ENCODE measurements at regions not wholly inside any gene's neighbourhood (a gene's known extent, or its start where the extent isn't known, plus 50 kb on each side); places are given as distances from the start of the nearest gene placed in this dataset.

GRCh38 chr11:69954756-69955155, 123.4 kb upstream of the ANO1 start:
- Mint-ChIP-seq H3K4me3 (no peak overlapping the region), H3K27me3 (peaks cover 6 to 19% of the 10 kb centered on the region in 2 donors), H3K9me3 (peaks cover 0 to 13% (median 4%) of the 10 kb centered on the region in 8 donors), H3K4me1 (no peaks in the 10 kb centered on the region), H3K27ac (no peak overlapping the region), H3K36me3 (no peaks in the 10 kb centered on the region)
- intact Hi-C loops (cut with micrococcal nuclease): no loop called here
- Histone ChIP-seq H3K4me1 (ENCODE audit: insufficient read depth, low read length) (no peaks in the 10 kb centered on the region), H3K36me3 (ENCODE audit: insufficient read depth, low read length) (no peaks in the 10 kb centered on the region), H3K4me3 (ENCODE audit: low read length in 2 of 2) (no peak overlapping the region), H3K9me3 (ENCODE audit: control insufficient read depth in 1 of 2, low read length in 2 of 2) (no peaks in the 10 kb centered on the region), H3K27me3 (ENCODE audit: insufficient read depth, low read length) (no peaks in the 10 kb centered on the region), H3K27ac (ENCODE audit: low read depth, low read length) (no peak overlapping the region)
- POLR2A ChIA-PET (ENCODE audit: partially characterized antibody): no interaction called here
- DNase-seq: no peak
- CTCF ChIA-PET (ENCODE audit: partially characterized antibody): interaction anchor here (0.6 kb wide), 1 partner anchor 333 kb away, joined by 3 read pairs; no protein-coding TSS in a partner anchor

GRCh38 chr11:69956669-69957190, 121.4 kb upstream of the ANO1 start:
- intact Hi-C loops (cut with micrococcal nuclease): no loop called here
- Mint-ChIP-seq H3K4me3 (no peak overlapping the region), H3K27me3 (peaks cover 5 to 17% of the 10 kb centered on the region in 2 donors), H3K9me3 (peaks cover 0 to 14% (median 8%) of the 10 kb centered on the region in 8 donors), H3K27ac (no peak overlapping the region), H3K4me1 (no peaks in the 10 kb centered on the region), H3K36me3 (no peaks in the 10 kb centered on the region)
- Histone ChIP-seq H3K4me3 (ENCODE audit: low read length in 2 of 2) (no peak overlapping the region), H3K9me3 (ENCODE audit: control insufficient read depth in 1 of 2, low read length in 2 of 2) (no peaks in the 10 kb centered on the region), H3K27me3 (ENCODE audit: insufficient read depth, low read length) (no peaks in the 10 kb centered on the region), H3K36me3 (ENCODE audit: insufficient read depth, low read length) (no peaks in the 10 kb centered on the region), H3K27ac (ENCODE audit: low read depth, low read length) (no peak overlapping the region), H3K4me1 (ENCODE audit: insufficient read depth, low read length) (no peaks in the 10 kb centered on the region)
- DNase-seq: no peak
- ChIA-PET POLR2A (ENCODE audit: partially characterized antibody) (no interaction called here), CTCF (ENCODE audit: partially characterized antibody) (no interaction called here)

- intact Hi-C loops (cut with micrococcal nuclease): no loop called here
Observed at GRCh38 chr11:69957849-69958248, 120.3 kb upstream of the ANO1 start.

GRCh38 chr11:69958308-69958707, 119.8 kb upstream of the ANO1 start:
- ChIA-PET CTCF (ENCODE audit: partially characterized antibody) (no interaction called here), POLR2A (ENCODE audit: partially characterized antibody) (no interaction called here)
- H3K27ac ChIP-seq (ENCODE audit: low read depth, low read length): no peak overlapping the region
- Mint-ChIP-seq H3K36me3 (no peaks in the 10 kb centered on the region), H3K27me3 (peaks cover 3 to 16% of the 10 kb centered on the region in 2 donors), H3K4me3 (no peak overlapping the region), H3K4me1 (no peaks in the 10 kb centered on the region), H3K9me3 (peaks cover 0 to 19% (median 8%) of the 10 kb centered on the region in 8 donors), H3K27ac (no peak overlapping the region)
- no peak overlapping the region for H3K4me3 ChIP-seq (ENCODE audit: low read length in 2 of 2)
- no peaks in the 10 kb centered on the region for H3K27me3 ChIP-seq (ENCODE audit: insufficient read depth, low read length)
- intact Hi-C loops (cut with micrococcal nuclease): no loop called here
- H3K9me3 ChIP-seq (ENCODE audit: control insufficient read depth in 1 of 2, low read length in 2 of 2): no peaks in the 10 kb centered on the region
- no peaks in the 10 kb centered on the region for H3K4me1 ChIP-seq (ENCODE audit: insufficient read depth, low read length)
- DNase-seq: no peak
- H3K36me3 ChIP-seq (ENCODE audit: insufficient read depth, low read length): no peaks in the 10 kb centered on the region

More at GRCh38 chr11:69957849-69958248, 120.3 kb upstream of the ANO1 start:
- CTCF ChIA-PET (ENCODE audit: partially characterized antibody): no interaction called here
- Histone ChIP-seq H3K4me3 (ENCODE audit: low read length in 2 of 2) (no peak overlapping the region), H3K27me3 (ENCODE audit: insufficient read depth, low read length) (no peaks in the 10 kb centered on the region), H3K9me3 (ENCODE audit: control insufficient read depth in 1 of 2, low read length in 2 of 2) (no peaks in the 10 kb centered on the region), H3K4me1 (ENCODE audit: insufficient read depth, low read length) (no peaks in the 10 kb centered on the region), H3K36me3 (ENCODE audit: insufficient read depth, low read length) (no peaks in the 10 kb centered on the region), H3K27ac (ENCODE audit: low read depth, low read length) (no peak overlapping the region)
- DNase-seq: no peak
- H3K4me3 Mint-ChIP-seq: no peak overlapping the region
- POLR2A ChIA-PET (ENCODE audit: partially characterized antibody): no interaction called here
- H3K27me3 Mint-ChIP-seq: peaks cover 5 to 19% of the 10 kb centered on the region in 2 donors
- peaks cover 0 to 19% (median 8%) of the 10 kb centered on the region in 8 donors for H3K9me3 Mint-ChIP-seq
- no peaks in the 10 kb centered on the region for H3K36me3 Mint-ChIP-seq
- H3K27ac Mint-ChIP-seq: no peak overlapping the region
- no peaks in the 10 kb centered on the region for H3K4me1 Mint-ChIP-seq

GRCh38 chr11:69959461-69959860, 118.7 kb upstream of the ANO1 start:
- H3K4me3 ChIP-seq (ENCODE audit: low read length in 2 of 2): no peak overlapping the region
- ChIA-PET POLR2A (ENCODE audit: partially characterized antibody) (no interaction called here), CTCF (ENCODE audit: partially characterized antibody) (interaction anchor here (1.4 kb wide), 1 partner anchor 41 kb away, joined by 3 read pairs; no protein-coding TSS in a partner anchor)
- no peaks in the 10 kb centered on the region for H3K4me1 Mint-ChIP-seq
- peaks cover 0 to 19% (median 8%) of the 10 kb centered on the region in 8 donors for H3K9me3 Mint-ChIP-seq
- peaks cover 2 to 15% of the 10 kb centered on the region in 2 donors for H3K27me3 Mint-ChIP-seq
- no peak overlapping the region for H3K4me3 Mint-ChIP-seq
- H3K4me1 ChIP-seq (ENCODE audit: insufficient read depth, low read length): no peaks in the 10 kb centered on the region
- no peak overlapping the region for H3K27ac Mint-ChIP-seq
- no peak overlapping the region for H3K27ac ChIP-seq (ENCODE audit: low read depth, low read length)
- H3K27me3 ChIP-seq (ENCODE audit: insufficient read depth, low read length): no peaks in the 10 kb centered on the region
- H3K36me3 Mint-ChIP-seq: no peaks in the 10 kb centered on the region
- DNase-seq: no peak
- intact Hi-C loops (cut with micrococcal nuclease): no loop called here
- no peaks in the 10 kb centered on the region for H3K36me3 ChIP-seq (ENCODE audit: insufficient read depth, low read length)
- no peaks in the 10 kb centered on the region for H3K9me3 ChIP-seq (ENCODE audit: control insufficient read depth in 1 of 2, low read length in 2 of 2)

GRCh38 chr11:69961738-69962137, 116.4 kb upstream of the ANO1 start:
- Mint-ChIP-seq H3K27ac (peak overlapping the region in 1 of 7 donors; percentile 82), H3K4me3 (no peak overlapping the region), H3K27me3 (peaks cover 2 to 15% of the 10 kb centered on the region in 2 donors), H3K36me3 (no peaks in the 10 kb centered on the region), H3K4me1 (no peaks in the 10 kb centered on the region), H3K9me3 (peaks cover 0 to 18% (median 8%) of the 10 kb centered on the region in 8 donors)
- H3K4me1 ChIP-seq (ENCODE audit: insufficient read depth, low read length): no peaks in the 10 kb centered on the region
- no peak overlapping the region for H3K4me3 ChIP-seq (ENCODE audit: low read length in 2 of 2)
- DNase-seq: no peak
- H3K36me3 ChIP-seq (ENCODE audit: insufficient read depth, low read length): no peaks in the 10 kb centered on the region
- no peaks in the 10 kb centered on the region for H3K27me3 ChIP-seq (ENCODE audit: insufficient read depth, low read length)
- intact Hi-C loops (cut with micrococcal nuclease): no loop called here
- H3K9me3 ChIP-seq (ENCODE audit: control insufficient read depth in 1 of 2, low read length in 2 of 2): no peaks in the 10 kb centered on the region
- ChIA-PET POLR2A (ENCODE audit: partially characterized antibody) (no interaction called here), CTCF (ENCODE audit: partially characterized antibody) (no interaction called here)
- no peak overlapping the region for H3K27ac ChIP-seq (ENCODE audit: low read depth, low read length)

- H3K27me3 Mint-ChIP-seq: peaks cover 0 to 15% of the 10 kb centered on the region in 2 donors
- POLR2A ChIA-PET (ENCODE audit: partially characterized antibody): no interaction called here
- no peaks in the 10 kb centered on the region for H3K4me1 ChIP-seq (ENCODE audit: insufficient read depth, low read length)
Observed at GRCh38 chr11:69962152-69962551, 116.0 kb upstream of the ANO1 start.

More at GRCh38 chr11:69962152-69962551, 116.0 kb upstream of the ANO1 start:
- DNase-seq: no peak
- Histone ChIP-seq H3K36me3 (ENCODE audit: insufficient read depth, low read length) (no peaks in the 10 kb centered on the region), H3K27ac (ENCODE audit: low read depth, low read length) (no peak overlapping the region), H3K4me3 (ENCODE audit: low read length in 2 of 2) (no peak overlapping the region), H3K27me3 (ENCODE audit: insufficient read depth, low read length) (no peaks in the 10 kb centered on the region), H3K9me3 (ENCODE audit: control insufficient read depth in 1 of 2, low read length in 2 of 2) (no peaks in the 10 kb centered on the region)
- Mint-ChIP-seq H3K4me1 (no peaks in the 10 kb centered on the region), H3K27ac (no peak overlapping the region), H3K9me3 (peaks cover 0 to 18% (median 8%) of the 10 kb centered on the region in 8 donors), H3K36me3 (no peaks in the 10 kb centered on the region), H3K4me3 (no peak overlapping the region)
- CTCF ChIA-PET (ENCODE audit: partially characterized antibody): no interaction called here
- intact Hi-C loops (cut with micrococcal nuclease): no loop called here

Data from CD4-positive, alpha-beta memory T cell (primary cell).